ENCODE measurements at regions not wholly inside any gene's neighbourhood (a gene's known extent, or its start where the extent isn't known, plus 50 kb on each side); places are given as distances from the start of the nearest gene placed in this dataset.
A peak's percentile ranks its signal among the peaks of the same experiment; 100 is the strongest.
"Not testable (repeated sequence)": the region's sequence is repeated elsewhere in the genome, so short reads cannot be mapped to it uniquely, and the experiment has no call there.

- DNase-seq: peak; percentile 21
- H3K4me1 ChIP-seq; H3K27me3 ChIP-seq; in situ Hi-C loops (cut with MboI; ENCODE audit: low pct_ligation_motif_present in 1 of 4, low pct_unique_long_range_greater_than_20kb in 1 of 4, low sequenced_read_pairs in 3 of 4); intact Hi-C loops (cut with DNase I; ENCODE audit: low total_unique reads); H3K9me3 ChIP-seq; H3K36me3 ChIP-seq: not testable (repeated sequence)
- Histone ChIP-seq H3K27ac (peak overlapping the region in 2 of 4 donors; percentile 50 to 59), H3K4me3 (peak overlapping the region in 3 of 4 donors; percentile 9 to 33 (median 26))
- WGBS, 2 donors (ENCODE audit: low coverage in 1 of 2): 22% methylated on average over 27 of the region's 62 CpGs; no CpG with 5 or more reads in 1 of the 2 donors
Observed at GRCh38 chr1:143905214-143906179, 66.3 kb downstream of the FAM72C start.

- H3K4me3 ChIP-seq: peak overlapping the region in 3 of 4 donors; percentile 21 to 37 (median 25)
- peak overlapping the region in 3 of 4 donors; percentile 13 to 82 (median 80) for H3K27ac ChIP-seq
- H3K36me3 ChIP-seq; H3K9me3 ChIP-seq; intact Hi-C loops (cut with DNase I; ENCODE audit: low total_unique reads); H3K27me3 ChIP-seq; H3K4me1 ChIP-seq; in situ Hi-C loops (cut with MboI; ENCODE audit: low pct_ligation_motif_present in 1 of 4, low pct_unique_long_range_greater_than_20kb in 1 of 4, low sequenced_read_pairs in 3 of 4); DNase-seq: not testable (repeated sequence)
- WGBS, 2 donors (ENCODE audit: low coverage in 1 of 2): 6% methylated on average over 11 of the region's 12 CpGs; no CpG with 5 or more reads in 1 of the 2 donors
Observed at GRCh38 chr1:143904622-143904979, 67.2 kb downstream of the FAM72C start.

- DNase-seq: peak; percentile 15
- WGBS, 2 donors (ENCODE audit: low coverage in 1 of 2): 31% methylated on average over 19 of the region's 48 CpGs; no CpG with 5 or more reads in 1 of the 2 donors
- H3K27me3 ChIP-seq; in situ Hi-C loops (cut with MboI; ENCODE audit: low pct_ligation_motif_present in 1 of 4, low pct_unique_long_range_greater_than_20kb in 1 of 4, low sequenced_read_pairs in 3 of 4); intact Hi-C loops (cut with DNase I; ENCODE audit: low total_unique reads); H3K36me3 ChIP-seq; H3K9me3 ChIP-seq; H3K4me1 ChIP-seq: not testable (repeated sequence)
- Histone ChIP-seq H3K27ac (peak overlapping the region in 3 of 4 donors; percentile 13 to 82 (median 80)), H3K4me3 (peak overlapping the region in 3 of 4 donors; percentile 21 to 37 (median 25))
Observed at GRCh38 chr1:143903899-143904621, 67.7 kb downstream of the FAM72C start.

GRCh38 chr1:143896377-143896776 is 75.4 kb downstream of the FAM72C start:
- WGBS, 2 donors (ENCODE audit: low coverage in 1 of 2): no CpG with 5 or more reads among the region's 1 CpG
- H3K27ac ChIP-seq; H3K27me3 ChIP-seq; H3K9me3 ChIP-seq; intact Hi-C loops (cut with DNase I; ENCODE audit: low total_unique reads); in situ Hi-C loops (cut with MboI; ENCODE audit: low pct_ligation_motif_present in 1 of 4, low pct_unique_long_range_greater_than_20kb in 1 of 4, low sequenced_read_pairs in 3 of 4); H3K4me1 ChIP-seq; H3K4me3 ChIP-seq; DNase-seq; H3K36me3 ChIP-seq: not testable (repeated sequence)

- H3K4me1 ChIP-seq; H3K9me3 ChIP-seq; in situ Hi-C loops (cut with MboI; ENCODE audit: low pct_ligation_motif_present in 1 of 4, low pct_unique_long_range_greater_than_20kb in 1 of 4, low sequenced_read_pairs in 3 of 4); H3K36me3 ChIP-seq; H3K27me3 ChIP-seq; intact Hi-C loops (cut with DNase I; ENCODE audit: low total_unique reads): not testable (repeated sequence)
- DNase-seq: peak; percentile 76
- Histone ChIP-seq H3K4me3 (peak overlapping the region in 2 of 4 donors; percentile 23 to 38), H3K27ac (peak overlapping the region in 2 of 4 donors; percentile 48 to 62)
- no CpG with 5 or more reads among the region's 53 CpGs for WGBS, 2 donors (ENCODE audit: low coverage in 1 of 2)
- TF ChIP-seq CTCF (IDR thresholded peaks at IDR 0.05): peak; percentile 24 to 53 (median 46)
Observed at GRCh38 chr1:143884932-143885574, 86.7 kb downstream of the FAM72C start.

- peak overlapping the region in 2 of 4 donors; percentile 48 to 62 for H3K27ac ChIP-seq
- intact Hi-C loops (cut with DNase I; ENCODE audit: low total_unique reads); H3K4me1 ChIP-seq; H3K36me3 ChIP-seq; H3K27me3 ChIP-seq; in situ Hi-C loops (cut with MboI; ENCODE audit: low pct_ligation_motif_present in 1 of 4, low pct_unique_long_range_greater_than_20kb in 1 of 4, low sequenced_read_pairs in 3 of 4); H3K9me3 ChIP-seq: not testable (repeated sequence)
- peak; percentile 43 for DNase-seq
- peak overlapping the region in 2 of 4 donors; percentile 23 to 38 for H3K4me3 ChIP-seq
- TF ChIP-seq CTCF (IDR thresholded peaks at IDR 0.05): peak in 2 of 5 experiments; percentile 34 to 46
- 0% methylated on average over 3 of the region's 38 CpGs; no CpG with 5 or more reads in 1 of the 2 donors for WGBS, 2 donors (ENCODE audit: low coverage in 1 of 2)
Observed at GRCh38 chr1:143884532-143884931, 87.3 kb downstream of the FAM72C start.

GRCh38 chr1:143879757-143880536 is 91.8 kb downstream of the FAM72C start:
- no CpG with 5 or more reads among the region's 4 CpGs for WGBS, 2 donors (ENCODE audit: low coverage in 1 of 2)
- H3K4me3 ChIP-seq; intact Hi-C loops (cut with DNase I; ENCODE audit: low total_unique reads); in situ Hi-C loops (cut with MboI; ENCODE audit: low pct_ligation_motif_present in 1 of 4, low pct_unique_long_range_greater_than_20kb in 1 of 4, low sequenced_read_pairs in 3 of 4); H3K4me1 ChIP-seq; H3K27me3 ChIP-seq; H3K36me3 ChIP-seq; DNase-seq; H3K9me3 ChIP-seq; H3K27ac ChIP-seq: not testable (repeated sequence)

- in situ Hi-C loops (cut with MboI; ENCODE audit: low pct_ligation_motif_present in 1 of 4, low pct_unique_long_range_greater_than_20kb in 1 of 4, low sequenced_read_pairs in 3 of 4); H3K4me3 ChIP-seq; H3K36me3 ChIP-seq; H3K27ac ChIP-seq; H3K9me3 ChIP-seq; DNase-seq; H3K27me3 ChIP-seq; H3K4me1 ChIP-seq; intact Hi-C loops (cut with DNase I; ENCODE audit: low total_unique reads): not testable (repeated sequence)
- WGBS, 2 donors (ENCODE audit: low coverage in 1 of 2): no CpG with 5 or more reads among the region's 5 CpGs
Observed at GRCh38 chr1:143875947-143876346, 95.8 kb downstream of the FAM72C start.

All from transverse colon (tissue), 4 donors.